Limb (tissue), 2 donors: ENCODE measurements at regions not wholly inside any gene's neighbourhood (a gene's known extent, or its start where the extent isn't known, plus 50 kb on each side); places are given as distances from the start of the nearest gene placed in this dataset.

Source experiments
- DNase-seq, 2 donors: peaks; one replicate each; pipeline ENCODE4 v3.0.0-alpha.2; 2016; ENCODE audit errors: extremely low spot score in 2 of 2

DNA sequence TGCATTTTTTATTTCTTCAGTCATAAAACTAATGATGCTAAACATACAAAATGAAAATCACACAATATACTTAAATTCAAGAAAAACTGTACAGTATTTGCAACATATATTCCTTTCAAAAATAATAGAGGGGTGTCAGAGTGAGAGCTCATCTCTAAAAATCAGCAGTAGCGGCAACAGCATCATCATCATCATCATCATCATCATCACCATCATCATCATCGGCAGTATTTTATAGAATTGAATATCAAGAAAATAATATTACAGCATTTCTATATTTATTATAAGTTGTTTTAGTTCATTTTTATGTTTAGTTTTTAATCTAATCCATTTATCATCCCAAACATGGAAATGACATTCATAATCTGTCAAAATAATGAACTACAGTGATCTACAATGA lies 67.4 kb upstream of the PPP1R3A start:
- DNase-seq = no peak

DNA sequence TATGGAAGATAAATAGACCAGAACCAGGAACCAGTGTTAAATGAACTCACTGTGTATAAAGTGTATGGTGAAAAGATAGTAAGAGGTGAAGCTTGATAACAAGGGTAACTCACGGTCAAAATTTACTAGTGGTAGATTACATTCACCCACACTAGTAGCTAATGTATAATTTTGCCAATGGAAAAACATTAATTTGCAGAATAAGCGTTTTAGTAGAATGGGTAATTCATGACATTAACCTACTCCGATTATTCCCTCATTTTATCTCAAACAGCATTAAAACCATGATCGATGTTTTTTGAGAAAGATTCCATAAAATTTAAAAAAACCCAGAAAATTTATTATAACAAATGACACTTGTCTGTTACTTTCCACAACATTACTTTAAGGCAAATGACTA lies 57.7 kb upstream of the PPP1R3A start:
- no peak for DNase-seq

DNA sequence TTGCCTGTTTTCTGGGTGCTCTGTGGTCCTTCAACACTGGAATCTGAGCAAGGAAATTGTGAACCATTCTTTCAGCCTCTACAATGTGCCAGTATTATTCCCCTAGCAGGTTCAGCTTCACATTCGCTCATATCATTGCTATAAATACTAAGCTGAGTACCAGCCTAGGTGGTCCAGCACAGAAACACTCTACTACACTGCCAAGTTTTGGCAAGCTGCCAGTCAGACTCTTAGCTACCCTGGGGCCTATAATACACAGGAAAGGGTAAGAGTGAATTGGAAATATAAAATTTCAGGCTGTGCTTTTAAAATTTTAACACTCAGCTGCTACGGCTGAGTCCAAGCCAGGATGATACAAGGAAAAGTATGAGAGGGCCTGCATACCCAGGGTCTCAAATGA lies 49.9 kb upstream of the PPP1R3A start:
- DNase-seq = peak in 1 of 2 donors; percentile 2
